NT2/D1 (cell line): ENCODE measurements at regions not wholly inside any gene's neighbourhood (a gene's known extent, or its start where the extent isn't known, plus 50 kb on each side); places are given as distances from the start of the nearest gene placed in this dataset.
"Not testable (repeated sequence)": the region's sequence is repeated elsewhere in the genome, so short reads cannot be mapped to it uniquely, and the experiment has no call there.

Source experiments
- SUZ12 ChIP-seq: IDR thresholded peaks from 2 replicates; pipeline ENCODE4 v1.6.1; 2011; ENCODE audit not compliant: insufficient read length, insufficient read depth; ENCODE audit errors: extremely low read depth
- YY1 ChIP-seq: IDR thresholded peaks from 2 replicates; pipeline ENCODE4 v1.6.1; 2011; ENCODE audit not compliant: insufficient read length, insufficient read depth
- ZNF274 ChIP-seq: IDR thresholded peaks from 2 replicates; pipeline ENCODE4 v1.6.1; 2011; ENCODE audit warnings: mild to moderate bottlenecking, low read depth, low read length

GRCh38 chr2:87468429-87468981 is 279.4 kb upstream of the PLGLB2 start:
- not testable (repeated sequence) for TF ChIP-seq ZNF274, YY1, SUZ12
